ENCODE measurements at regions not wholly inside any gene's neighbourhood (a gene's known extent, or its start where the extent isn't known, plus 50 kb on each side); places are given as distances from the start of the nearest gene placed in this dataset.

GRCh38 chr16:9660898-9661297 lies 521.3 kb downstream of the GRIN2A start:
- intact Hi-C loops (cut with micrococcal nuclease; ENCODE audit: unreplicated experiment), result no loop called here

GRCh38 chr16:9661336-9662017 lies 520.8 kb downstream of the GRIN2A start:
- H3K4me1 ChIP-seq (ENCODE audit: insufficient read depth, low read length, poor library complexity, severe bottlenecking), result no peaks in the 10 kb centered on the region
- peaks cover 5% of the 10 kb centered on the region for H3K27me3 ChIP-seq (replicated peaks; ENCODE audit: insufficient read depth, low read depth, low read length, poor library complexity)
- TF ChIP-seq EZH2 (IDR thresholded peaks at IDR 0.05; ENCODE audit: borderline replicate concordance, low read depth, low read length, poor library complexity, severe bottlenecking), result no peak
- no peak overlapping the region for H3K27ac ChIP-seq (ENCODE audit: low read depth, low read length, poor library complexity, severe bottlenecking)
- no peaks in the 10 kb centered on the region for H3K36me3 ChIP-seq (ENCODE audit: insufficient read depth, low read length, poor library complexity, severe bottlenecking)
- DNase-seq (ENCODE audit: low spot score), result no peak
- POLR2A ChIA-PET (ENCODE audit: low non-redundant PET), result no interaction called here
- H3K4me3 ChIP-seq (ENCODE audit: low read depth, low read length, poor library complexity, severe bottlenecking), result no peak overlapping the region
- CTCF ChIA-PET, result no interaction called here
- no peaks in the 10 kb centered on the region for H3K9me3 ChIP-seq (ENCODE audit: low read depth, low read length, poor library complexity, severe bottlenecking)
- BruUV-seq (replicated peaks), result no TSS peak
- intact Hi-C loops (cut with micrococcal nuclease; ENCODE audit: unreplicated experiment), result no loop called here

More at GRCh38 chr16:9660898-9661297, 521.3 kb downstream of the GRIN2A start:
- no peak for DNase-seq (ENCODE audit: low spot score)
- no peak overlapping the region for H3K4me3 ChIP-seq (ENCODE audit: low read depth, low read length, poor library complexity, severe bottlenecking)
- H3K9me3 ChIP-seq (ENCODE audit: low read depth, low read length, poor library complexity, severe bottlenecking), result no peaks in the 10 kb centered on the region
- H3K27me3 ChIP-seq (replicated peaks; ENCODE audit: insufficient read depth, low read depth, low read length, poor library complexity), result peaks cover 5% of the 10 kb centered on the region
- ChIA-PET CTCF (no interaction called here), POLR2A (ENCODE audit: low non-redundant PET) (no interaction called here)
- no peaks in the 10 kb centered on the region for H3K36me3 ChIP-seq (ENCODE audit: insufficient read depth, low read length, poor library complexity, severe bottlenecking)
- H3K27ac ChIP-seq (ENCODE audit: low read depth, low read length, poor library complexity, severe bottlenecking), result no peak overlapping the region
- BruUV-seq (replicated peaks), result no TSS peak
- TF ChIP-seq EZH2 (IDR thresholded peaks at IDR 0.05; ENCODE audit: borderline replicate concordance, low read depth, low read length, poor library complexity, severe bottlenecking) (no peak), CTCF (conservative IDR thresholded peaks at IDR 0.05; ENCODE audit: low read depth, low read length) (no peak)
- no peaks in the 10 kb centered on the region for H3K4me1 ChIP-seq (ENCODE audit: insufficient read depth, low read length, poor library complexity, severe bottlenecking)

- Histone ChIP-seq H3K36me3 (ENCODE audit: insufficient read depth, low read length, poor library complexity, severe bottlenecking) (no peaks in the 10 kb centered on the region), H3K4me3 (ENCODE audit: low read depth, low read length, poor library complexity, severe bottlenecking) (no peak overlapping the region), H3K4me1 (ENCODE audit: insufficient read depth, low read length, poor library complexity, severe bottlenecking) (no peaks in the 10 kb centered on the region), H3K9me3 (ENCODE audit: low read depth, low read length, poor library complexity, severe bottlenecking) (no peaks in the 10 kb centered on the region), H3K27me3 (replicated peaks; ENCODE audit: insufficient read depth, low read depth, low read length, poor library complexity) (peaks cover 5% of the 10 kb centered on the region), H3K27ac (ENCODE audit: low read depth, low read length, poor library complexity, severe bottlenecking) (no peak overlapping the region)
- intact Hi-C loops (cut with micrococcal nuclease; ENCODE audit: unreplicated experiment), result no loop called here
- BruUV-seq (replicated peaks), result no TSS peak
- DNase-seq (ENCODE audit: low spot score), result no peak
- POLR2A ChIA-PET (ENCODE audit: low non-redundant PET), result no interaction called here
- TF ChIP-seq EZH2 (IDR thresholded peaks at IDR 0.05; ENCODE audit: borderline replicate concordance, low read depth, low read length, poor library complexity, severe bottlenecking), result no peak
- no peak for TF ChIP-seq CTCF (conservative IDR thresholded peaks at IDR 0.05; ENCODE audit: low read depth, low read length)
- CTCF ChIA-PET, result no interaction called here
These were observed 518.6 kb downstream of the GRIN2A start for GRCh38 chr16:9663588-9663987.

GRCh38 chr16:9665851-9666271 lies 516.4 kb downstream of the GRIN2A start:
- CTCF ChIA-PET, result no interaction called here

More at GRCh38 chr16:9665851-9666271, 516.4 kb downstream of the GRIN2A start:
- no TSS peak for BruUV-seq (replicated peaks)
- Histone ChIP-seq H3K36me3 (ENCODE audit: insufficient read depth, low read length, poor library complexity, severe bottlenecking) (no peaks in the 10 kb centered on the region), H3K27ac (ENCODE audit: low read depth, low read length, poor library complexity, severe bottlenecking) (no peak overlapping the region), H3K27me3 (replicated peaks; ENCODE audit: insufficient read depth, low read depth, low read length, poor library complexity) (peaks cover 5% of the 10 kb centered on the region), H3K9me3 (ENCODE audit: low read depth, low read length, poor library complexity, severe bottlenecking) (no peaks in the 10 kb centered on the region), H3K4me3 (ENCODE audit: low read depth, low read length, poor library complexity, severe bottlenecking) (no peak overlapping the region), H3K4me1 (ENCODE audit: insufficient read depth, low read length, poor library complexity, severe bottlenecking) (no peaks in the 10 kb centered on the region)
- POLR2A ChIA-PET (ENCODE audit: low non-redundant PET), result no interaction called here
- intact Hi-C loops (cut with micrococcal nuclease; ENCODE audit: unreplicated experiment), result no loop called here
- no peak for TF ChIP-seq CTCF (conservative IDR thresholded peaks at IDR 0.05; ENCODE audit: low read depth, low read length)
- no peak for TF ChIP-seq EZH2 (IDR thresholded peaks at IDR 0.05; ENCODE audit: borderline replicate concordance, low read depth, low read length, poor library complexity, severe bottlenecking)
- no peak for DNase-seq (ENCODE audit: low spot score)
